ENCODE measurements at regions not wholly inside any gene's neighbourhood (a gene's known extent, or its start where the extent isn't known, plus 50 kb on each side); places are given as distances from the start of the nearest gene placed in this dataset.

- Histone ChIP-seq H3K36me3 (ENCODE audit: control insufficient read depth in 4 of 4, insufficient read depth in 3 of 4, low read depth in 1 of 4, low read length in 3 of 4) (no peaks in the 10 kb centered on the region), H3K27me3 (ENCODE audit: control insufficient read depth in 4 of 4, insufficient read depth in 4 of 4, low read length in 3 of 4) (no peaks in the 10 kb centered on the region), H3K9me3 (ENCODE audit: control insufficient read depth in 4 of 4, low read length in 3 of 4) (no peaks in the 10 kb centered on the region), H3K9ac (ENCODE audit: low read depth in 1 of 2, low read length in 2 of 2) (no peak overlapping the region), H3K27ac (ENCODE audit: low read depth in 1 of 2, low read length in 2 of 2) (no peak overlapping the region), H3K4me1 (ENCODE audit: control insufficient read depth in 4 of 4, insufficient read depth in 4 of 4, low read length in 3 of 4) (no peaks in the 10 kb centered on the region), H3K4me3 (ENCODE audit: low read depth in 1 of 3, low read length in 3 of 3) (no peak overlapping the region)
- TF ChIP-seq FOXA2 (IDR thresholded peaks at IDR 0.05): no peak
- no peak for TF ChIP-seq YY1 (IDR thresholded peaks at IDR 0.05)
- no peak for TF ChIP-seq SP1 (IDR thresholded peaks at IDR 0.05)
- no peak for TF ChIP-seq HNF4G (IDR thresholded peaks at IDR 0.05)
- TF ChIP-seq ZBTB33 (IDR thresholded peaks at IDR 0.05): no peak
- no peak for TF ChIP-seq FOXA1 (IDR thresholded peaks at IDR 0.05)
- TF ChIP-seq TAF1 (conservative IDR thresholded peaks at IDR 0.05): no peak
- no peak for TF ChIP-seq NR2F2 (IDR thresholded peaks at IDR 0.05)
- no peak for TF ChIP-seq REST (IDR thresholded peaks at IDR 0.05)
- no peak for TF ChIP-seq EGR1 (IDR thresholded peaks at IDR 0.05; ENCODE audit: low read depth in 2 of 2)
- TF ChIP-seq GABPA (IDR thresholded peaks at IDR 0.05 in 1 of 2, conservative IDR thresholded peaks at IDR 0.05 in 1 of 2): no peak
- TF ChIP-seq MAX (IDR thresholded peaks at IDR 0.05): no peak
- no peak for TF ChIP-seq HNF4A (conservative IDR thresholded peaks at IDR 0.05)
- WGBS: 80% methylated on average over 6 of the region's 6 CpGs
- DNase-seq (ENCODE audit: low spot score): no peak
Measured at GRCh38 chr13:80612804-80613203, 271.9 kb upstream of the SPRY2 start.

- no peaks in the 10 kb centered on the region for H3K36me3 ChIP-seq (ENCODE audit: control insufficient read depth in 4 of 4, insufficient read depth in 3 of 4, low read depth in 1 of 4, low read length in 3 of 4)
- no peaks in the 10 kb centered on the region for H3K27me3 ChIP-seq (ENCODE audit: control insufficient read depth in 4 of 4, insufficient read depth in 4 of 4, low read length in 3 of 4)
- DNase-seq (ENCODE audit: low spot score): no peak
- H3K9me3 ChIP-seq (ENCODE audit: control insufficient read depth in 4 of 4, low read length in 3 of 4): no peaks in the 10 kb centered on the region
- H3K9ac ChIP-seq (ENCODE audit: low read depth in 1 of 2, low read length in 2 of 2): no peak overlapping the region
- TF ChIP-seq MAX (IDR thresholded peaks at IDR 0.05): no peak
- TF ChIP-seq HNF4A (conservative IDR thresholded peaks at IDR 0.05): no peak
- no peak for TF ChIP-seq GABPA (IDR thresholded peaks at IDR 0.05 in 1 of 2, conservative IDR thresholded peaks at IDR 0.05 in 1 of 2)
- no peak for TF ChIP-seq SP1 (IDR thresholded peaks at IDR 0.05)
- no peak for TF ChIP-seq ZBTB33 (IDR thresholded peaks at IDR 0.05)
- TF ChIP-seq JUND (IDR thresholded peaks at IDR 0.05): no peak
- TF ChIP-seq FOXA1 (IDR thresholded peaks at IDR 0.05): no peak
- TF ChIP-seq NR2F2 (IDR thresholded peaks at IDR 0.05): no peak
- no peak for TF ChIP-seq ATF3 (IDR thresholded peaks at IDR 0.05)
- no peak for TF ChIP-seq RXRA (IDR thresholded peaks at IDR 0.05)
- TF ChIP-seq TAF1 (conservative IDR thresholded peaks at IDR 0.05): no peak
- TF ChIP-seq YY1 (IDR thresholded peaks at IDR 0.05): no peak
- TF ChIP-seq EGR1 (IDR thresholded peaks at IDR 0.05; ENCODE audit: low read depth in 2 of 2): no peak
- WGBS: 100% methylated on average over 1 of the region's 1 CpG
- no peaks in the 10 kb centered on the region for H3K4me1 ChIP-seq (ENCODE audit: control insufficient read depth in 4 of 4, insufficient read depth in 4 of 4, low read length in 3 of 4)
- no peak overlapping the region for H3K27ac ChIP-seq (ENCODE audit: low read depth in 1 of 2, low read length in 2 of 2)
- no peak overlapping the region for H3K4me3 ChIP-seq (ENCODE audit: low read depth in 1 of 3, low read length in 3 of 3)
Measured at GRCh38 chr13:80611310-80611709, 270.4 kb upstream of the SPRY2 start.
